SK-N-SH (cell line): ENCODE measurements at regions not wholly inside any gene's neighbourhood (a gene's known extent, or its start where the extent isn't known, plus 50 kb on each side); places are given as distances from the start of the nearest gene placed in this dataset.

ENCODE experiments used
- CTCF ChIP-seq: fragments of 200-600 bp; sonication (generic); IDR thresholded peaks from 2 replicates; pipeline ENCODE4 v1.6.1; 2017; ENCODE audit warnings: antibody characterized with exemption, mild to moderate bottlenecking, moderate library complexity
- GABPA ChIP-seq: IDR thresholded peaks from 2 replicates; pipeline ENCODE4 v1.4.0; 2012; ENCODE audit warnings: low read depth, mild to moderate bottlenecking

- TF ChIP-seq CTCF (no peak), GABPA (no peak)
Observed at GRCh38 chr3:3372210-3372777, 192.8 kb upstream of the CRBN start.
